Hepatocyte (in vitro differentiated cells): ENCODE measurements at regions not wholly inside any gene's neighbourhood (a gene's known extent, or its start where the extent isn't known, plus 50 kb on each side); places are given as distances from the start of the nearest gene placed in this dataset.

Experiments
- CTCF ChIP-seq: fragments of 200-600 bp; sonication (generic); IDR thresholded peaks from 2 replicates; pipeline ENCODE4 v1.5.1; 2016; ENCODE audit warnings: antibody characterized with exemption, mild to moderate bottlenecking; ENCODE audit not compliant: poor library complexity
- EZH2 ChIP-seq: fragments of 200-600 bp; sonication (generic); IDR thresholded peaks from 2 replicates; pipeline ENCODE4 v1.6.1; 2016; ENCODE audit warnings: antibody characterized with exemption, mild to moderate bottlenecking, borderline replicate concordance
- EZH2phosphoT487 ChIP-seq: fragments of 200-600 bp; sonication (generic); IDR thresholded peaks from one replicate; pipeline ENCODE4 v1.6.1; 2018; ENCODE audit warnings: antibody characterized with exemption, mild to moderate bottlenecking, low read depth, moderate library complexity; ENCODE audit not compliant: unreplicated experiment, severe bottlenecking

GRCh38 chr7:16261654-16262053, 159.7 kb downstream of the CRPPA start:
- TF ChIP-seq CTCF (no peak), EZH2 (no peak), EZH2phosphoT487 (no peak)
